HFF-Myc (cell line): ENCODE measurements at regions not wholly inside any gene's neighbourhood (a gene's known extent, or its start where the extent isn't known, plus 50 kb on each side); places are given as distances from the start of the nearest gene placed in this dataset.

Source experiments
- DNase-seq: peaks from one replicate; pipeline ENCODE4 v3.0.0-alpha.2; 2011; ENCODE audit warnings: low read depth; ENCODE audit errors: extremely low read depth
- H3K4me3 ChIP-seq: replicated peaks from 2 replicates; pipeline ENCODE4 v1.5.1; 2011; ENCODE audit warnings: low read depth, mild to moderate bottlenecking, control low read depth, low read length
- TF ChIP-seq, protein P1 (sequence below): IDR thresholded peaks from 2 replicates; pipeline ENCODE4 v1.5.1; 2012; ENCODE audit warnings: mild to moderate bottlenecking, low read depth, low read length, control low read depth; ENCODE audit errors: missing control alignments

DNA sequence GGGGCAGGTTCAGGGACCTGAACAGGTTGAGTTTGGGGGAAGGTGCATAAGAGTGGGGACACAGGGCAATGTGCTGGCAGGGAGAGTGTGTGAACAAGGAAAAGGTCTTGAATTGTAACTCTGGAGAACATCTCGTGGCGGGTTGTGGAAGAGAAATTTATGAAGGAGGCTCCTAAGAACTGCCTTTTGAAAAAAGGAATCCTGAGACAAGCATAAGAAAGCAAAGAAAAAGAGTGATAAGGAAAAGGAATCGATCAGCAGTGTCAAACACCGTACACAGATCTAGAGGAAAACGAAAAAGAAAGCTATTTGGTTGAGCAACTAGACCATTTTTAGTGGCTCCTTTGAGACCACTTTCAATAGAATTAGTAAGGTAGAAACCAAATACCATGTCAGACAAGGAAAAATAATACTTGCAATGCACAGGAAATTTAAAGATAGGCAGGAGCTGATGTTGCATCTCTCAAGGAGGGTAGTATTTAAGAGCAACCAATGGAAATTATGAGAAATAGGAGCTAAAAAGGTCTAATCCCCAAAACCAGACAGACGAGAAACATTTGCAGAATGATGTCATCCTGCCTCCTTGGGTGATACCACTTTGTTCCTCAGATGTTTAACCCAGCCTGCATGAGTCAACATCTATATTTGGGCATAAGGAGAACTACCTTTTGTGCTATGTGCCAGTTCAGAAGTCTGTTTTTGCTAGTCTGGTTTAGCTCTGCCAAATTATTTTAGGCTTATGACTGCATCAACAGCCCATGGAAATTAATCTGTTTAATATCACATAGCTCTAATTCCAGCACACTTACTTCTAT, 64.5 kb upstream of the STK38L start:
- no peak overlapping the region for H3K4me3 ChIP-seq
- peak; percentile 90 for DNase-seq
- TF ChIP-seq, protein P1, sequence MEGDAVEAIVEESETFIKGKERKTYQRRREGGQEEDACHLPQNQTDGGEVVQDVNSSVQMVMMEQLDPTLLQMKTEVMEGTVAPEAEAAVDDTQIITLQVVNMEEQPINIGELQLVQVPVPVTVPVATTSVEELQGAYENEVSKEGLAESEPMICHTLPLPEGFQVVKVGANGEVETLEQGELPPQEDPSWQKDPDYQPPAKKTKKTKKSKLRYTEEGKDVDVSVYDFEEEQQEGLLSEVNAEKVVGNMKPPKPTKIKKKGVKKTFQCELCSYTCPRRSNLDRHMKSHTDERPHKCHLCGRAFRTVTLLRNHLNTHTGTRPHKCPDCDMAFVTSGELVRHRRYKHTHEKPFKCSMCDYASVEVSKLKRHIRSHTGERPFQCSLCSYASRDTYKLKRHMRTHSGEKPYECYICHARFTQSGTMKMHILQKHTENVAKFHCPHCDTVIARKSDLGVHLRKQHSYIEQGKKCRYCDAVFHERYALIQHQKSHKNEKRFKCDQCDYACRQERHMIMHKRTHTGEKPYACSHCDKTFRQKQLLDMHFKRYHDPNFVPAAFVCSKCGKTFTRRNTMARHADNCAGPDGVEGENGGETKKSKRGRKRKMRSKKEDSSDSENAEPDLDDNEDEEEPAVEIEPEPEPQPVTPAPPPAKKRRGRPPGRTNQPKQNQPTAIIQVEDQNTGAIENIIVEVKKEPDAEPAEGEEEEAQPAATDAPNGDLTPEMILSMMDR, result no peak

DNA sequence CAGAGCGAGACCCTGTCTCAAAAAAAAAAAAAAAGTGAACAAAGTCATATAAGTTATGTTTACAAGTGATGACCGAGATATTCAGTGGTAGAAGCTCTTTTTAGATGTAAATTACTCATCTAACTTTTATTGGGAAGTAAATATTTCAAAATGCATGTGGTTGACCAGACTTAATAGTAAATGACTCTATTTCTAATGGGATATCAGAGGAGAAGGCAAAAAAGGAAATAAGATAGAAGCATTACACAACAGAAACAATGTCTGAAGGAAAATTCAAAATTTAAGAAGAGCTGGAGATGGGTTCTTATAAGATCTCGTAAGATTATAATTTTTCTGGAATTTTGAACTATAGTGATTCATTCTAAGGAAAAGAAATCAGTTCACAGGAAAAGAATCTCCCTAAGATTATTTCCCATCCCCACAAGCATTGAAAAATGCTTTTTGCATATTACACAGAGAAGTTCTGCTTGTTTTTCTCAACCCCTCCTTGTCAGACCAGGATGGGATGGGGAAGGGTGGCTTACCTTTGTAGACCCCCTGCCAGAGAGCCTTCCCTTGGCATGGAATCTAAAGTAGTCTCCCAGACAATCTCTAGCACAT, 63.1 kb upstream of the STK38L start:
- DNase-seq, result no peak
- TF ChIP-seq, protein P1, result no peak
- H3K4me3 ChIP-seq, result no peak overlapping the region

DNA sequence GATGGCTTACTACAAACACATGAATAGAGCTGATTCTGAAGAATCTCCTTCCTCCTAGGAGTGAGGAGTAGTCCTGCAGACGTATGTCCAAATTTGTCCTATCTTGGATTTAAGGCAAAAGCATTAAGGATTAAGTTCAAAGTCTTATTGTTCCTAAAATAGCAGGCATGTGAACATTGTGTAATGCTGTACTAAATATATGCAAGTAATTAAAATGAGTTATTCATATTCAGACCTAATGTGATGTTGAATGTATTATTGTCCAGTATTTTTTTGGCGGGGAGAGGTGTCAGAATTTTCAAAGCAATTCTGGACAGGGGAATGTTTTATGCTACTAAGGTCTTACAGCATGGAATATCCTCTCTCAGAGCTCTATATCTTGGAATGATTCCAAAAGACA, 60.7 kb upstream of the STK38L start:
- TF ChIP-seq, protein P1, result no peak
- H3K4me3 ChIP-seq, result no peak overlapping the region
- DNase-seq, result no peak

DNA sequence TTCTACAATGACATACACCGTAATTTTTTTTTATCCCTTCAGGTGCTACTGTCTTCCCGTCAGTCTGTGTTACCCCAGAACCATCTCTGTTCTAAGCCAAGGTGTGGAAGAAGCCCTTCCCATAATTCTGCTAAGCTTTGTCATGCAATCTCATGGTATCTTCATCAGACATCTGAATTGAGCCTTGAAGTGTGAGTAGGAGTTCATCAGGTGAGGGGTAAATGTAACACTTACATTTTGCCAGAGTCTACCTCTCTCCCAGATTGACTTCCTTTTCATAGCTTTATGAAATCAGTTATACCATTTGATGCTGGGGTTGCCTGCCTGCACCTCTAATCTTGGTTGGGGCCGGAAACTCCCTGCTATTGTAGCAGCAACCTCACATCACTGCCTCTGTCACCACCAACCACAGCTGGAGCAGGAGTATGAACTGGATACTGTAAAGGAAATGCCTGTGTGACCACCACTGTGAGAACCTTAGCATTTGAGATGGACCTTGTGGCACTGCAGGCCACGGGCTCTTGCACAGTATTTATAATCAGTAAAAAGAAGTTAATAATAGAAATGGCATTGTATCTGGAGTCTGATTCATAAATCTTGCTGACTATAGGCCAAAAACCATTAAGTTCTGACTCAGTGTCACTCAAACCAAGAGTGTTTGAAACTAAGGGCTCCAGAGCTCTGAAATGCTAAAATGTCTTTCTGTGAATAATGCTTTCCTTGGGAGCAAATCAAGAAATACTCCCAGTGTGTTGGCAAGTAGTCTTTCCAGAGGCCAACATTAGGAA, 58.7 kb upstream of the STK38L start:
- DNase-seq, result no peak
- TF ChIP-seq, protein P1, result no peak
- no peak overlapping the region for H3K4me3 ChIP-seq

GRCh38 chr12:27186022-27186839, 57.9 kb upstream of the STK38L start:
- DNase-seq, result no peak
- TF ChIP-seq, protein P1, result no peak
- no peak overlapping the region for H3K4me3 ChIP-seq

GRCh38 chr12:27187697-27188096, 56.4 kb upstream of the STK38L start:
- H3K4me3 ChIP-seq, result no peak overlapping the region
- TF ChIP-seq, protein P1, result no peak
- DNase-seq, result no peak
